HG03378 (cell line): ENCODE measurements at regions not wholly inside any gene's neighbourhood (a gene's known extent, or its start where the extent isn't known, plus 50 kb on each side); places are given as distances from the start of the nearest gene placed in this dataset.
"Not testable (repeated sequence)": the region's sequence is repeated elsewhere in the genome, so short reads cannot be mapped to it uniquely, and the experiment has no call there.

Source experiments
- ATAC-seq: cut with Tn5 transposase; IDR thresholded peaks from one replicate; pipeline ENCODE4 v1.9.1; 2021; ENCODE audit warnings: mild to moderate bottlenecking, moderate library complexity; ENCODE audit not compliant: unreplicated experiment

DNA sequence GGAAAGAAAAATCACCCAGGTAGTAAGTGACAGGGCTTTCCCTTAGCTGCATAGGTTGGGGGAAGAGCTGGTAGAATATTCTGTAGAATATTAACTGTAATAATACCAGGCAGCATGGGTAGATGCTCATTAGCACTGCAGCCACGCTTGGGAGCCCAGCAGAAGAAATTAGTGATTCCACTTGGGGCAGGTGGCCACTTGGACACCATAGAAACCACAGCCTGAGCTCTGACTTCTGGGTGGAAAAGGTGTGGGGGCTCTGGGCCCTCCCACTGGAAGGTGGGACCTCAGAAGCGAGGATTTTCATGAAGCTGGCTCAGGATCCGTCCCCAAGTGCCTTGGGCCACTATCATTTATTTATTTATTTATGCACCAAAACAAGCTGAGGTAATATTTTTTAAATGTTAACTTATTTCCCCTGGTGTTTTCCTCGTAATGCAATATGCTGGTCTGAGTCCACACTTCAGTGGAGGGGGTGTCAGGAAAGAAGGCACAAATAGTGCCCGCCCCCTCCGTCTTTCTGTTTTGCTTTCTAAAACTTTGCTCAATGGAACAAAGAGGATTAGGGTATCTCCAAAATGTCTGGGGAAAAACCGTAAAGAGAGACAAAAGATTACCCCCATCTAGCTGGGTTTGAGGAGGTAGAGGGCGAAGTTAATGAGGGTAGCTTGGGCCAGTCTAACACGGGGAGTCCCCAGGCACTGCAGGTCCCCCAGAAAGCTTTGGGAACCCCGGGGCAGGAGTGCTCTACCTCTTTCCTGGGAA, 75.2 kb upstream of the GADD45A start:
- ATAC-seq, result peak; percentile 57

DNA sequence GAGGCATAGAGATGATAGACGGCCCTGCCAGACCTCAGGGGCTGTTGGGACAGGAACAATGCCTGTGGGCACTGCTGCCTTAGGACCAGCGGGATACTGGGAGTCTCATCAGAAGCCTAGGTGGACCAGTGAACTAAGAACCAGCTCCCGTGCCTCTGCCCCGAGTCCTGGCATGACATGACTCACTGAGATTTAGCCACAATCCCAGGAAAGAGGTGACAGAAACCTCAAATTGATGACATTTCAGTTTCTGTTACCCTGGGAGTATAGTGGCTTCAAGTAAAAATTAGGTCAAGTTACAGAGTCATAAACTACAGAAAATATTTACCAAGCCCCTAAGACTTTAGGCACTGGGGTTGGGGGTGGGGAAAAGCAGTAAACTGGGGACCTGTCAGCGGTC, 74.6 kb upstream of the GADD45A start:
- ATAC-seq, result no peak

DNA sequence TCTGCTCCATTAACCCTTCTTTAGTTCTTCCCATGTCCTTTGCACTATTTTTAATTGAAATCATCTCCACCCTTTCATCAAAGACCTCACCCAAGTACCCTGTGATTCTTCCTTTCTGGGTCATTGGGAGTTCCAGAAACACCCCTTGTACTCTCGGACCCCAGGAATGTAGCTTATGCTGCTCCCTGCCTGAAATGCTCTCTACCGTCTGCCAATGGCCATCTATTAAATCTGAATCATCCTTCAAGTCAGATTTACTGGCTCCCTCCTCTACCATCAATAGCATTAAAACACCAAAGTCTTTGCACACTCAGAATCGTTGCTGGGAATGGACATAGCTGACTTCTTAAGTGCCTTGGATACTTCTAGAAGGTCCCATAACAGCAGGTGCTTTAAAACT, 73.2 kb upstream of the GADD45A start:
- no peak for ATAC-seq

DNA sequence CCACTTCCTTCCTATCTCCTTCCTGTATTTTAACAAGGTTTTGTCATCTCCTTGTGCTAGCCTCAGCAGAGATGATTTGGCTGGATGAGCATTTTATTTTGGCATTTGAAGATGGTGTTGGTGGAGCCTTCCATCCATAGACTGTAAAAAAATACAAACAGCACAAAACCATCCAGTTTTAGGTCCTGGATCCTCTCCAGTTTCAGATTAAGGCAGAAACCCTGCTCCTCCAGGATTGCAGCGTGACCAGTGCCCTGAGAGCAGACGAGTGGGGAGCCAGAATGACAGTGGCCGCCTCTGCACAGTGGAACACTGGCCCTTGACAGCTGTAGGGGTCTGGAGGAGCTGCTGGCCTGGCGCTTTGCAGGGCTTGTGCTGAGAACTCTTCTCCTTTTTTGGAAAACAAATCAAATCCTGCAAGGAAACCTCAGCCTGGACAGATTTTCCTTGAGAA, 72.2 kb upstream of the GADD45A start:
- ATAC-seq, result no peak

DNA sequence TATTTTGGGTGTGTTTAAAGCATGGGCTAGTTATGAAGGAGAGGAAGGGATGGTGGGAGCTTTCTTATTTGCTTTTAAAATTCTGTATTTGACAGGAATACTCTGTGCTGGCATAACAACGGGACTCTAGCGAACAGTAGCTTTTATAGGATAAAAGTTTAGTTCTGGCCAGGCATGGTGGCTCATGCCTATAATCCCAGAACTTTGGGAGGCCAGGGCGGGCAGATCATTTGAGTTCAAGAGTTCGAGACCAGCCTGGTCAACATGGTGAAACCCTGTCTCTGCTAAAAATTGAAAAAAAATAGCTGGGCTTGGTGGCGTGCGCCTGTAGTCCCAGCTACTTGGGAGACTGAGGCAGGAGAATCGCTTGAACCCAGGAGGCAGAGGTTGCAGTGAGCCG, 71.5 kb upstream of the GADD45A start:
- not testable (repeated sequence) for ATAC-seq

DNA sequence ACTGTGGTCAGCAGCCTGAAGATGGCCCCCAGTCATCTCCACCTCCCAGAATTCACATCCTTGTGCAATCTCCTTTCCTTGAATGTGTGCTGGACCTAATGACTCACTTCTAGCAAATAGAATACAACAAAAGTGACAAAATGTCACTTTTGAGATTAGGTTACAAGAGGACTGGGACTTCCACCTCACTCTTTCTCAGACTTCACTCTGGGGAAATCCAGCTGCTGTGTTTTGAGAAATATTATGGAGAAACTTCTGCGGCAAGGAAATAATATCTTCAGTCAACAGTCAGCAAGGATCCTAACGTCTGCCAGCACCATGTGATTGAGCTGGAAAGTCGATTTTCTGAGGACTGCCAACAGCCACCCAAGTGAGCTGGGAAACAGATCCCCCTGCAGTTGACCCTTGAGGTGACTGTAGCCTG, 70.5 kb upstream of the GADD45A start:
- no peak for ATAC-seq

DNA sequence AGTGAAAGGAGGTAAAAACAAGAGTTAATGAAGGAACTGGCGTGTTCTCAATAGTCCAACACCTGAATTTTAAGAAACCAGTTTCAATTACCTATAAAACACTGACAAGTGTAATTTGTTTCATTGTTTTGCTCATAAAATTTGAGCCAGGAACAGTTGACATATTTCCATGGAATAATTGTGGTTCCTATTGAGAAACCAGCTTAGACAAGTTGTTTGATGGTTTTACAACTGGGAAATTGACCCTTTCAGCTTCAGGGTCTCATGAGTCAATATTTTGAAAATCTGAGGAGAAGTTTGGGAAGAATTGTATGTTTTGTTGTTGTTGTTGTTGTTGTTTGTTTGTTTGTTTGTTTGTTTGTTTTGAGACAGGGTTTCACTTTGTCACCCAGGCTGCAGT, 69.1 kb upstream of the GADD45A start:
- no peak for ATAC-seq

DNA sequence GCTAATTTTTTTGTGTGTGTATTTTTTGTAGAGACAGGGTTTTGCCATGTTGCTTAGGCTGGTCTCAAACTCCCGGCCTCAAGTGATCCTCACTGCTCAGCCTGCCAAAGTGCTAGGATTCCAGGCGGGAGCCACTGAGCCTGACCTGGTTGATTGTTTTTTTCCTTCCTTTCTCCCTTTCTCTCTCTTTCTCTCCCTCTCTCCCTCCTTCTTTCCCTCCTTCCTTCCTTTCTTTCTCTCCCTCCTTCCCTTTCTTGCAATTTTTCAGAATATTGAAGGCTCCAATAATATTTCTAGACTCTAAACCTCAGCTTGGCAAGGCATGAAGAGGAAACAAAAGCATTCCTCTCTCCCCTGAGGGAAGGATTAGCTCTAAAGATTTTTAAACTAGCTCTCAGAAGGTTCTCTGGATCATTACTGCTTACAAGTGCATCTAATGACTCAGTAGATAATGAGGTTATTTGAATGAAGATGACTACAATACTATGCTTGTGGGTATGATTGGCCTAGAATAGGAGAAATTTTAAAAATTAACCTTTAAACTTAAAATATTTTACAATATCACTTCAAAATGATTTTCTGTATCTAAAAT, 68.5 kb upstream of the GADD45A start:
- no peak for ATAC-seq

DNA sequence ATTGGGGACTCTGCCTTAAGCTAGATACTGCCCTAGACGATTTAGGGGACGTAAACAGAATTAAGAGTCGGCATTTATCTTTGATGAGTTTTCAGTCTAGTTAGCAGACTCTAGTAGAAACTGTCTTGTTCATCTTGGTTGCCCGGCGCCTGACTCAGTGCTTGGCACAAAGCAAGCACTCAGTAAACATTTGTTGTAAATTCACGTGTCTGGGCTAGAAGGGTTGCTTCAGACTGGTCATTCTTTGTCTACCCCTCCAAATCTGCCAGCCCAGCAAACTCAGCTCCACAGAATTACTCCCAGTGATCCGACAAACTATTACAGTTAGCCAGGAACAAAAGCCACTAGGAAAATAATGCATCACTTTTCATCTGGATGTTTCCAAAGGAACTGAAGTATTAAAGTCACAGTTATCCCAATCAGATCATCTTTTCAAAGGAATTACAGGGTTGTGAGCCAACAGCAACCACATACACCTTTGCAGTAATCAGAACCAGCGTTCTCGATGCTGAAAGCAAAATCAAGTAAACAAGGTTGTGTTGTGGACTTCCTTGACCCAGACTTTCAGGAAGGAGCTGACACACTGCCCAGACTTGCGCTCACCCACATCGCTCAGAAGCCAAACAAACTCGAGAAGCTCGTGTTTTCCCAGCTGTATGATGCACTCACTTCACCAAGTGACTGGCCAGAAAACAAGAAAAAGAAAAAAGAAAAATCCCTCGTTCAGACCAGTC, 66.5 kb upstream of the GADD45A start:
- no peak for ATAC-seq

DNA sequence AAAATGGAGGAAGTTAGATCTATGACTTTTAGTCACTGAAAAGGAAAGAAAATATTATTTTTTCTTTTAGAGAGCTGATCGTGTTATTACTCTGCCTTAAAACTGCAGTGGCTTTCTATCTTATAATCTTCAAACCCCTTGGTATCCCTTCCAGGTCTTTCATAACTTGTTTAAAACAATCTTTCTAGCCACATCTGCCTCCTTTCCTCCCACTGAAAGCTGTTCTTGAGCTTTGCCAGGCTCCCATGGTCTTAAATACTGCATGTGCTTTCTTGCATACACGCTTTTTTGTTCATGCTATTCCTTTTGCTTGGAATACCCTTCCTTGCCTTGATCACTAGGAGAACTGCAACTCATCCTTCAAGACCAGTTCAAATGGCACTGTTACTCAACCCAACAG, 65.9 kb upstream of the GADD45A start:
- no peak for ATAC-seq

DNA sequence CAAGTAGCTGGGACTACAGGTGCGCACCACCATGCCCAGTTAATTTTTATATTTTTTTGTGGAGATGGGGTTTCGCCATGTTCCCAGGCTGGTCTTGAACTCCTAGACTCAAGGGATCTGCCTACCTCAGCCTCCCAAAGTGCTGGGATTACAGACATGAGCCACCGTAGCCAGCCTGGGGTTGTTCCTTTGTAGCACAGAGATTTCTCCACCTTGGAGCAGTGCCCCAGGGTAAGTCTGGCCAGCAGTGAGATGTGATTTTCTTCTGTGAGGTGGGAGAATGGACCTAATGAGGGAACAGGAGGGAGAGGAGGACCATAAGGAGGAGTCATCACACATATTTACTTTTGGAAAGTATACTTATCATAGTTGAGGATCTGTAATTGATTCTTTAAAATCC, 61.1 kb upstream of the GADD45A start:
- no peak for ATAC-seq

DNA sequence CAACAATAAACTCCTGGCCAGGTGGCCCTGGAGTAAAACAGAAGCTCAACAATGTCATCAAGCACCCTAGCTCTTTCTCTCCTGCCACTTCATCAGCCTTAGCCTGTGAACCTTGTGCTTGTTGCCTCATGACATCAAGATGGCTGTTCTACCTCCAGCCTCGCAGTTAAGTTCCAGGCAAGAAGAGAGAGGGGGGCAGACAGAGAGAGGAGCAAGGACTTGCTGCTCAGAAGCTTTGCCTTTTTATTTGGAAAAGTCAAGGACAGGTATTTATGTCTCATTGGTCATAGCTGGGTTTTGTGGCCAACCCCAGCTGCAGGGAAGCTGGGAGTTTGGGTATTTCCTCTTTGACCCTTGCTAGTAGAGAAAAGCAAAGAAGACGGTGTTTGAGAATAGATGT, 60.3 kb upstream of the GADD45A start:
- ATAC-seq, result no peak

DNA sequence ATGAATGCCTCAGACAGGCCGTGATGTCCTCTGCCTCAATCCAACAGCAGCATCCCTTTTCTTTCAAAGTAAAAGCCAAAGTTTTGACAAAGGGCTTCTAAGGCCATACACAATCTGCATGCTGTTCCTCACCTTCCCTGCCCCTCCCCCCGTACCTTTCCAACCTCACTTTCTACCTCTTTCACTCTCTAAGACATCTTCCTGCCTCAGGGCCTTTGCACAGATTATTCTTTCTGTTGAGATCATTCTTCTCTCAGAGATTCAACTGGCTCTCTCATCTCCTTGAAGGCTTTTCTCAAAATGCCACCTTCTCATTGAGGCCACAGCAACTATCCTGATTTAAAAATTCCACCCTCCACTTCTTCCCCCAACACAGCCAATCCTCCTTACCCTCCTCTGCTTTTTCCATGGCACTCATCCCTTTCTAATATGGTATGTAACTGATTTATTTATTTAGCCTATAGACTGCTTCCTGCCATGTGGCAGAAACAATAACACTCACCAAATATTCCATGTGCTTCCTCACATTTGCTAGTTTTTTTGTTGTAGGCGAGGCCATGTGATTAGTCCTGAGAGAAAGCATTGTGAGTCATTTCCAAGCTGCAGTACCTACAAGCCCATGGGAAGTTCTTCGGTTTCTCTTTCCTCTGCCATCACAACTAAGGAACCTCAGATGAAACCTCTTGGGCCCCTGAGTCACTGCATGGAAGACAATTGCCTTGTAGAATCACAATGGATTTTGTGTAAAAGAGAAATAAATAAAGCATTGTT, 58.7 kb upstream of the GADD45A start:
- no peak for ATAC-seq

DNA sequence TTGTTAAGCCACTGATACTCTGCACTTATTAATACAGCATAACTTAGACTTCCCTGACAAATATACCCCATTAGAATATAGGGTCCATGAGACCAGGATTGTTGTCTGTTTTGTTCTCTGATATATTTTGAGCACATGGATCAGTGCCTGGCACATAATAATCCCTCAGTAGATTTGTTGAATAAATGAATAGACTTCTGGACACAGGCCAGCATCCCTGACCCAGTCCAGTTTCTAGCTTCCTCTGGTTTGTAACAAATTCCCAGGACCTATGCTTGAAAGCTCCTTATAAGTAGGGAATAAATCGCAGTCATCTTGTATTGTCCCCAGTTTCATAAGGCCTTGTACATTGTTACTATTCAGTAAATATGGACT, 58.2 kb upstream of the GADD45A start:
- ATAC-seq, result no peak

DNA sequence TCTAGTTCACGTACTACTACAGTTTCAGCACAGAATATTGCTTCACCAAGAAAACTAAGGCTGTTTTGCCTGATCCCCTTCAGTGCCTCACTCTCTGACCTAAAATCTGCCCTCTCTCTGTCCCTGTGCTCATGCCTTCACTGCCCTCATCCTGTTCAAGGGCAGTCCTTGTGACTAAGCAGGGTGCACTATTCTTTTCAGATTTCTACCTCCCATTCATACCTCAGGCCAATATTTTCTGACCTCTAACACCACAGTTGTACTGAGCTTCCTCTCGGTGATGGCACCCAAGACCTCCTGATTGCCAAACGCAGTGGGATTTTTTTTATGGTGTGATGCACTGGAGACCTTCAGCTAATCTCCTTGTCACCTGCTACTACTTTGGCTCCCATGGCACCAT, 57.7 kb upstream of the GADD45A start:
- ATAC-seq, result no peak

DNA sequence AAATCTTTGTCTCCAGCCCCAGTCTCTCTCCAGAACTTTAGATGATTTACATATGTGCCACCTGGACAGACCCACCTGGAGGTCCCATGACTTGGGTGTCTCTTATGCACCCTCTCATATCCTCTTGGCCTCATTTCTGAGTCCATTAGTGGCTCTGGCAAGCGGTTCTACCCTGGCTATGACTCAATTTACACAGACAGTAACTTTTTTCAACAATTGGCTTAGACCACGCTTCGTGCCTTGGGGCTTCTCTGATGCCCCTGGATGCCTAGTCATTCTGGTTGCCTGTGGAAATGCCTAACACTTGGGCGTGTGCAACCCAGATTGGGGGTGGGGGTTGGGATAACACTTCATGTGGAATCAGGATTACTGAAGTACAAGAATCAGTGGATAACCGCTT, 57.1 kb upstream of the GADD45A start:
- ATAC-seq, result no peak

DNA sequence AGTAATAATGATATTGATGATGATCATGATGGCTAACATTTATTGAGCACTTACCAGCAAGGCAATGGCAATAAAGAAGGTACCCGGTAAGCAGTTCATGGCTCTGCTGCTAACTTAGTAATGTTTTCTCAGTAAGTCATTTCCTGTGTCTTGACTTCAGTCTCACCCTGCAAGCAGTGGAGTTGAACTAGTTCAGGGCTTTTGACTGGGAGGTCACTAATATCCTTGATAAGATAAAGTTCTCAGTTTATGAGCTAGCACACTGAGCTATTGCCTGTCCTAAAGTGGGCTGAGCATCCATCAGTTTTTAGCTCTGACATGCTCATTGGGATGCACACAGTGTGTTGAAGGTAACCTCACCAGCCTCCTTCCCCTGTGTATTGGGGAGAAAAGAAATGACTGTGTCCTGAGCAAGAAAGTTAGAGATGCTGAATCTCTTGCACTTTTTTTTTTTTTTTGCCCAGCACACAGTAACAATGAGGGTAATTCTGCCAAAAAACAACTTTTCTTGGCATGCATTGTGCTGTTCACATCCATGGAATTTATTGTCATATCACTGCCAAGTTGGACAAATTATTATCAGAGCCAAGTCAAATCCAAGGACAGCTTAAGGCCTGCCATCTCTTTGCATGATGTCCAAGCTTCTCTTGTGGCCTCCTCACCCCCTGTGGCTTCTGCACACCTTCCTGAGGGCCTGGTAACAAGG, 55.5 kb upstream of the GADD45A start:
- no peak for ATAC-seq

DNA sequence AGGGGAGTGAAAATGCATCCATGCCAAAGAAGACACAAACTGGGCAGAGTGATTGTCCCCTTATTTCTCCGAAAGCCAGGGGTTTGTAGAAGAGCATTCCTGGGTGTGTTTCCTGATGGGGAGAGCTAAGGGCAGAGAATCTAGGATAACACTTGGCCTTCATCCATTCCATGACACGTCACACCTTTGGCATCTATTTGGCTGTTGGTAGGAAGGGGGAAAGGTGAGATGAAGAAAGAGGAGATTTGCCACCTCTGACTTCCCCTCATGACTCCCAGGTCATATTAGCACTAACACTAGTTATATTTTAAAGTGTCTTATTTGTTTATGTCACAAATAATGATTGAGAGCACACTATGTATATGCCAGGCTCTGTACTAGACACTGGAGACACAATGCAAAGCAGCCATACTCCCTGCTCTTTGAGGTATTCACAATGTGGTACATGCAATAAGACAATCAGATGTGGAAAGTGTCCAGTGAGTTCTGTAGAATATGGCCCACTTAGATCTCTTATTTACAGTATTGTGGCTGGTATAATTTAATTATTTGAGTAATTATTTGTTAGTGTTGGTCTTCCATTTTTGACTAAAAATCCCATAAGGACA, 54.5 kb upstream of the GADD45A start:
- no peak for ATAC-seq

DNA sequence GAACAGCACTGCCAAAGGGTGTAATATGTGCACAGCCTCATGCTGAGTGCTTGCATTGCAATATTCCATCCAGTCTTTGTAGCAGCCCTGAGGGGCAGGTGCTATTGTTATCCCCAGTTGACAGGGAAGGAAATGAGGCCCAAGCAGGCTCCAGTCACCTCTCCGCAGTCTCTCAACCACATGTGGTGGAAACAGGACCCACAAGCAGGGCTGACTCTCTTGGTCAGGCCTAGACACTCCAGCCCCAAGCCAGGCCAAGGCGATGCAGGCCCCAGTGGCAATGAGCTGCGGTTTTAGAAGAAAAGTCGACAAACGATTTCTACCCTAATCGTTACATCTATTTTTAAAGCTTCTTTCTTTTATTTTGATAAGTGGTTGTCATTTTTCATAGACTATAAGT, 52.6 kb upstream of the GADD45A start:
- ATAC-seq, result no peak
